GM19463 (cell line): ENCODE measurements at regions not wholly inside any gene's neighbourhood (a gene's known extent, or its start where the extent isn't known, plus 50 kb on each side); places are given as distances from the start of the nearest gene placed in this dataset.
"Not testable (repeated sequence)": the region's sequence is repeated elsewhere in the genome, so short reads cannot be mapped to it uniquely, and the experiment has no call there.

ENCODE experiments used
- ATAC-seq: cut with Tn5 transposase; IDR thresholded peaks from one replicate; pipeline ENCODE4 v1.9.1; 2021; ENCODE audit warnings: mild to moderate bottlenecking, moderate library complexity; ENCODE audit not compliant: unreplicated experiment

DNA sequence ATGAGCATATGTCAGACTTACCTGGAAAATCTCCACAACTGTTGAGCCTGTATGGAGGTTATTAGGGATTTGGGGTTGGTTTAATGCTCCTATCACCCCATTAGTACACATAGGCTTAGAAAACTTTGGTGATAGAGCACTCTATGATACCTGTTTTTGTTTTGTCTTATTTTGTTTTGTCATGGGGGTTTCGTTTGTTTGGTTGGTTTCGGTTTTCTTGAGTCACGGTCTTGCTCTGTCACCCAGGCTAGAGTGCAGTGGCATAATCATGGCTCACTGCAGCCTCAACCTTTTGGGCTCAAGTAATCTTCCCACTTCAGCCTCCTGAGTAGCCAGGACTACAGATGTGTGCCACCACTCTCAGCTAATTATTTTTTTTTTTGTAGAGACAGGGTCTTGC is 70.0 kb downstream of the MZT1 start:
- ATAC-seq: peak; percentile 55

GRCh38 chr13:72656357-72656756 is 71.1 kb downstream of the MZT1 start:
- no peak for ATAC-seq

DNA sequence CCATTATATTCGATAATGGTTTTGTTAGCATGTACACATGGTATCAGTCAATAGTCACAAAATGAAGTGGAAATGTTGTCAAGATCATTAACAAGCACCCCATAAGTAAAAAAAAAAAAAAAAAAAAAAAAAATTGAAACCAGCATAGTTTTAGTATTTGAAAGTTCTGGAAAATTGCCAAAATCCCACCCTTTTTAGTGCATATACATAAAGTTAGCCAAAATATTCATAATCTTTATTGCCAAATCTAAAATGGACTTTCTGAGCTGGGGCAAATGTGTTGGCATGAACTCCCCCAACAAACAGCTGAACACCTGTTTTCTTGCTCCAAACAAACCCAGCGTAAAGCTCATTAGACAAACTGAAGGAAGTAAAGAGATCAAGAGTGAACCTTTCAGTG is 73.9 kb downstream of the MZT1 start:
- ATAC-seq: no peak

GRCh38 chr13:72652681-72653080 is 74.7 kb downstream of the MZT1 start:
- ATAC-seq: no peak

- ATAC-seq: no peak
These were observed 76.3 kb downstream of the MZT1 start for GRCh38 chr13:72651144-72651543.

- no peak for ATAC-seq
These were observed 77.3 kb downstream of the MZT1 start for GRCh38 chr13:72650051-72650700.

DNA sequence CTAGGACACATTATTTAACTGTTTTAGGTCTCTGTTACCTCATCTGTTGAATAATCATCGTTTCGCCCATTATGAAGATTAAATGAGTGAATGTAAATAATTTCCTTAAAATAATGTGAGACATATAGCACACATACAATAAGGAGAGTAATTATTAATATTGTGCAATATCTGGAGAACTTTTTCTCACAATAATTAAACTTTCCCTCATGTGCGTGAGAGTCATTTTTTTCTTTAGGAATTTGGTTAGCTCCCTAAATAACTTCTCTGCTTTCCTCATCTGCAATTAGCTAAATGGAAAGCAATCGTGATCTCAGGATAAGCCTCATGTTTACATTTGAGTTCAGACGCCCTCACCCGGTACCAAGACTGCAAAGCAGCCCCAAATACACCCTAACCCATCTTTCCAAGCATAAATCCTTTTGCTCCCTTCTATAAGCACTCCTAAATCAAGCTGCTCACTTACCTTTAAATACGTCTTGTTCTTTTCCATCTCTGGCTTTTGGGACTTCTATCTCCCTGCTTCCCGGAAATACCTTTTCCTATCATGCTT is 78.8 kb downstream of the MZT1 start:
- no peak for ATAC-seq

- no peak for ATAC-seq
These were observed 80.0 kb downstream of the MZT1 start for GRCh38 chr13:72647422-72647821.

DNA sequence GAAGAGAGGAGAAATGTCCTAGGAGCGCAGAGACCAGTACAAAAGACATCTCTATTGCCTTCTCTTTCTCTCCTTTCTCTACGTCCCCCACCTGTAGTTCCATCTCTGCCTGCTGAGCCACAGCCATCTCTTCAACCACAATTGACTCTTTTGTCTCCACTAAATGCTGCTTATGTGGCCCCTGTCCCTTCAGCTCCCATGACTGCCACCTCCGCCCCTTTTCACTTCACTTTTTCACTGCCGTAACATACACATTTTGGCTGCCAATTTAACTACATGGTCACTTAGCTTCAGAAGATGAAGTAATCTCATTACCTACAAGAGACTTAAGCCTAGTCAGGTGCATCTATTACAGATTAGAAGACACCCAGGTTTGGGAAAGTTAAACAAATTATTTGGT is 81.9 kb downstream of the MZT1 start:
- no peak for ATAC-seq

DNA sequence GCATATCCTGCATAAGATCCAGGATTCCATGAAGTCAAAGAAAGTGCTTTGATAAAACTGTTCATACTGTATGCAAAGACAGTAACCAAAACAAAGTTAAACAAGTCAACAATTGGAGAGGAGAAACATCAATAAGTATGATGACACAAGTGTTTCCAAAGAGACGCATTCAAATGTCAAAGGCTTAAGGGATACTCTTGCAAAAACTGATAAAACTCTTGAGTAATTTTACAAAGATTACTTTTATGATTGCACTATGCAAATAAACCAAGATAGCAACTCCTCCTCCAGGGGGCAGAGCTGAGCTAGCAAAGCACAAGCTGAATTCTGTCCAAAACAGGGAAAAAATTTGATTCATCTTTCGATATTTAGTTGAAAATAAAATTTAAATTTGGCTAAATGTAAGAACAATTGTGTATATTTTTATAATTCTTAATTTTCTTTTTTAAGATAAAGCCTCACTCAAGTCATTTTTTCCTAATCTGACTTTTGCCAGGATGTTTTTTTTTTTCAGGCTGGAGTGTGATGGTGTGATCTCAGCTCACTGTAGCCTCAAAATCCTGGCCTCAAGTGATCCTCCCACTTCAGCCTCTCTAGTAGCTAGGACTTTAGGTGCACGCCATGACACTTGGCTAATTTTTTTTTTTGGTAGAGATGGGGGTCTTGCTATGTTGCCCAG is 84.0 kb downstream of the MZT1 start:
- ATAC-seq: peak; percentile 45

GRCh38 chr13:72639377-72639776 is 88.1 kb downstream of the MZT1 start:
- no peak for ATAC-seq

DNA sequence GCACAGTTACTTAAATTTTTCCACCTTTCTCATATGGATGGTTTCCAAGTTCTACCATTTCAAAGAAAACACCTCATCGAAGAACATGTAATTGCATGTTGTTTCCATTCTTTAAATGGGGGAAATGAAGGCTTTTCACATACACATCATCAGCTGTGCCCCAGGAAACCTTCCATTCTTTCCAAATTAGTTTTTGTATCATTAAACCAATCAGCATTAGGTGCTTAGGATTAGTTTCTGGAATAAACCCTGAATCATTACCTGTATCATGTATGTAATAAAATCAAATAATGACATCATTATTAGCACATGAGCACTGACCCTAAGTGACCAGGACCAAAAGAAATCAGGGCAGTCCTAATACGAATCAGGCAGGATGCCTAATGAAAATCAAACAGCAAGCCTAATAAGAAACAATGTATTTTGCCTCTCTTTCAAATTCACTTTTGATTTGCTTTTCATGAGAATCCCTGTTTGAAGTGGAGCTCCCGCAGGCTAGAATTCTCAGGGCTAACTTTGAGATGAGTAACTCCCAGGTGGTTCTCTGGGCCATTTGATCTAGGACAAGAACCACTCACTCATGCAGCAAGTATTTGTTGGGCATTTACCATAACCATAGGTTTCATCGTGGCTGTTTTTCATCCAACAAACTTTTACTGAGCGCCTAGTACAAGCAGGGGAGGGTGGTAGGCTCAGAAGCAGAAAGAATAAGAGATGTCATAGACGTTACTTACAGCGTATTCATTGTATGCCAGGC is 89.2 kb downstream of the MZT1 start:
- no peak for ATAC-seq

- no peak for ATAC-seq
These were observed 89.9 kb downstream of the MZT1 start for GRCh38 chr13:72637561-72637960.

GRCh38 chr13:72634859-72635258 is 92.6 kb downstream of the MZT1 start:
- ATAC-seq: no peak

GRCh38 chr13:72622546-72622945 is 104.9 kb downstream of the MZT1 start:
- ATAC-seq: no peak

- no peak for ATAC-seq
These were observed 106.6 kb downstream of the MZT1 start for GRCh38 chr13:72620874-72621273.

- ATAC-seq: no peak
These were observed 109.5 kb downstream of the MZT1 start for GRCh38 chr13:72617951-72618350.

- ATAC-seq: no peak
These were observed 110.2 kb downstream of the MZT1 start for GRCh38 chr13:72617186-72617585.

DNA sequence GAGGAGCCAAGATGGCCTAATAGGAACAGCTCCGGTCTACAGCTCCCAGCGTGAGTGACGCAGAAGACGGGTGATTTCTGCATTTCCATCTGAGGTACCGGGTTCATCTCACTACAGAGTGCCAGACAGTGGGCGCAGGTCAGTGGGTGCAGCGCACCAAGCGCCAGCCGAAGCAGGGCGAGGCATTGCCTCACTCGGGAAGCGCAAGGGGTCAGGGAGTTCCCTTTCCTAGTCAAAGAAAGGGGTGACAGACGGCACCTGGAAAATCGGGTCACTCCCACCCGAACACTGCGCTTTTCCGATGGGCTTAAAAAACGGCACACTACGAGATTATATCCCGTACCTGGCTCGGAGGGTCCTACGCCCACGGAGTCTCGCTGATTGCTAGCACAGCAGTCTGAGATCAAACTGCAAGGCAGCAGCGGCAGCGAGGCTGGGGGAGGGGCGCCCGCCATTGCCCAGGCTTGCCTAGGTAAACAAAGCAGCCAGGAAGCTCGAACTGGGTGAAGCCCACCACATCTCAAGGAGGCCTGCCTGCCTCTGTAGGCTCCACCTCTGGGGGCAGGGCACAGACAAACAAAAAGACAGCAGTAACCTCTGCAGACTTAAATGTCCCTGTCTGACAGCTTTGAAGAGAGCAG is 117.1 kb downstream of the MZT1 start:
- ATAC-seq: not testable (repeated sequence)

DNA sequence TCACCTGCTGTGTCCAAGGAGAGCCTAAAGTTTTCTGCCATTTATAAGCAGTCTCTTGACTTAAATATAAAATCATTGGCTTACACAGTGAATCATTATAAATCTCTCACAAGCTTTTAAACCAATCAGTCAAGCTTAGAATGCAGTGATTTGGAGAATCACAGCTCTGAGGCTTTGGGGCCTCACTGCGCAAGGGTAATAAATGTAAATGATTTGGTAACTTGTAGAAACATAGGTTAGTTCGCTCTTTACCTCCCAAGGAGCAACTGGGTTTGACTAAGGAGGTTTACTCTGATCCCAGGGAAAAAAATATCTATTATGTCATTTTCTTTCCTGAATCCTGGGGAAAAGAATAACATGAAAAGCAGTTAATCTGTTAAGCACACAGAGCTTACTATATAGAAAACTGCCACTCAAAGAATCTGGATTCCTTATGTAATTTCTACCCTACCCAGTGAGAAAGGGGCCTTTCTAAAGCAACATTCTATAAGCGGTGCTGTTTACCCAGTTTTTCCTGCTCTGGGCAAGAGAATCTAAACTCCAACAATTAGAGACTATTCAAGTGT is 128.2 kb downstream of the MZT1 start:
- ATAC-seq: no peak
